Activated naive CD8-positive, alpha-beta T cell treated with anti-CD3 and anti-CD28 coated beads for 36 hours (primary cell): ENCODE measurements at regions not wholly inside any gene's neighbourhood (a gene's known extent, or its start where the extent isn't known, plus 50 kb on each side); places are given as distances from the start of the nearest gene placed in this dataset.

Experiments
- DNase-seq: peaks from one replicate; pipeline ENCODE4 v3.0.0; 2021
- H3K27ac Mint-ChIP-seq: one replicate; pipeline ENCODE4 v1.8.0; 2022; ENCODE audit warnings: mild to moderate bottlenecking, moderate library complexity, mixed read lengths
- H3K27me3 Mint-ChIP-seq: one replicate; pipeline ENCODE4 v1.8.0; 2022; ENCODE audit warnings: mild to moderate bottlenecking, mixed read lengths
- H3K36me3 Mint-ChIP-seq: one replicate; pipeline ENCODE4 v1.8.0; 2021; ENCODE audit warnings: mild to moderate bottlenecking, mixed read lengths
- H3K4me1 Mint-ChIP-seq: one replicate; pipeline ENCODE4 v1.8.0; 2021; ENCODE audit warnings: mixed read lengths
- H3K4me3 Mint-ChIP-seq: one replicate; pipeline ENCODE4 v1.8.0; 2022; ENCODE audit warnings: mild to moderate bottlenecking, moderate library complexity, mixed read lengths
- H3K9me3 Mint-ChIP-seq: one replicate; pipeline ENCODE4 v1.8.0; 2022; ENCODE audit warnings: mixed read lengths

DNA sequence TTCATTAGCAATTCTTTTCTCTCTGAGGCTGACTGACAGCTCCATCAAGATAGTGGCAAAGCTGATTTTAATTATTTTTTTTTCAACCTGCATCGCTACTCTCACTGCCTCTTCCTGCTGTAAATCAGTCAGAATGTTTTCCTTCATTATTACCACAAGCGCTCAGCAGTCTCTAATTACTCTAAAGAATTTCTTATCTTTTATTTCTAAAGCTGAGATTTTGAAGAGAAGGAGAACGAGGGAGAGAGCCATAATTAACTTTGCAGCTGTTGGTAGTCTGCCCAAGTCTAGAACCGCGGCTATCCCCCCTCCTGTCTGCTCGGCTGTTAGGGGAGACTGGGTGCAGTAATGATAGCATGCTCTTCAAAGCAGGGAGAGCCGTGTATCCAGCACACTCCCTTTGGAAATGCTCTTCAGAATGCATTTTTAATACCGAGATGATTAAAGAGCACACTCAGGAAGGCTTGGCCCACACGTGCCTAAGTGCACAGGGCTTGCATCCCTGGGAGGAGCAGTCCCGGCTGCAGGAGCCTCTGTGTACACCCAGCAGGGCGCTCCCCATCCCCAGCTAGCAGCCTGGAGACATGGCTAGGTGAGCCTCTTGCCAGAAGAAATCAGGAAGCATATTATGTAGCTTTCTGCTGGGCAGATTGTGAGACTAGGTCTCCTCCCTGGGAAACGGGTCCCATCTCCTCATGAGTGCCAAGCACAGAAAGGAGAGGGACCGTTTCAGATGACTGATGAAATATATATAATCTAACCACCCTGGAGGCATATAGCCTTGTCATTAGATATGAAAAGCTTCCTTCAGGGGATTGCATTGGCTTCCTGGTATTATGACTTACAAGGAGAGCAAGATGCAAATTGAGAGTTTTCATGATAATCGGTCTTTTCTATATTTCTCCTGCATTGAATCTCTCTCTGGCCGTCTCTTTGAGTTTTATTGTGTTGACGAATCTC is 555.2 kb downstream of the CMPK2 start:
- no peaks in the 10 kb centered on the region for H3K9me3 Mint-ChIP-seq
- no peaks in the 10 kb centered on the region for H3K4me1 Mint-ChIP-seq
- H3K27ac Mint-ChIP-seq: no peak overlapping the region

DNA sequence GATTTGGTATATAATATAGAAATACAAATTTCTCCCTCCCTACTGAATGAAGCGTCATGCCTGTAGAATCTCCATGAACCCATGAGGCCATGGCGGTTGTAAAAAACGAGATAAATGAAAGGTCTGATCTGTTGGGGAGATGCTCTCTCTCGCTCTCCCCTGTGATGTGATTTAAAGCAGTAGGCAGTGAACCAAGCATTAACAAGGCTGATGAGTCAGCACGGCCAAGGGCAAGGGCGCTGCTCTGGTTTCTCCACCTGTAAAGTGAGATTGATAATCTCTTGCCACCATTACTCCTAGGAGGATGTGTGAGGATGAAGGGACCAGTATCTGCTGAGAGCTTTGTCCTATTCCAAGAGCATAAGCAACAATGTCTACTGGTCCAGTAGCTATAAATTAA is 553.3 kb downstream of the CMPK2 start:
- no peak for DNase-seq
- no peaks in the 10 kb centered on the region for H3K4me1 Mint-ChIP-seq
- H3K9me3 Mint-ChIP-seq: no peaks in the 10 kb centered on the region
- no peak overlapping the region for H3K4me3 Mint-ChIP-seq
- no peak overlapping the region for H3K27ac Mint-ChIP-seq
- H3K36me3 Mint-ChIP-seq: no peaks in the 10 kb centered on the region
- peaks cover 3% of the 10 kb centered on the region for H3K27me3 Mint-ChIP-seq

More for the DNA sequence above, 555.2 kb downstream of the CMPK2 start:
- no peak for DNase-seq
- Mint-ChIP-seq H3K27me3 (peaks cover 4% of the 10 kb centered on the region), H3K4me3 (no peak overlapping the region), H3K36me3 (no peaks in the 10 kb centered on the region)

DNA sequence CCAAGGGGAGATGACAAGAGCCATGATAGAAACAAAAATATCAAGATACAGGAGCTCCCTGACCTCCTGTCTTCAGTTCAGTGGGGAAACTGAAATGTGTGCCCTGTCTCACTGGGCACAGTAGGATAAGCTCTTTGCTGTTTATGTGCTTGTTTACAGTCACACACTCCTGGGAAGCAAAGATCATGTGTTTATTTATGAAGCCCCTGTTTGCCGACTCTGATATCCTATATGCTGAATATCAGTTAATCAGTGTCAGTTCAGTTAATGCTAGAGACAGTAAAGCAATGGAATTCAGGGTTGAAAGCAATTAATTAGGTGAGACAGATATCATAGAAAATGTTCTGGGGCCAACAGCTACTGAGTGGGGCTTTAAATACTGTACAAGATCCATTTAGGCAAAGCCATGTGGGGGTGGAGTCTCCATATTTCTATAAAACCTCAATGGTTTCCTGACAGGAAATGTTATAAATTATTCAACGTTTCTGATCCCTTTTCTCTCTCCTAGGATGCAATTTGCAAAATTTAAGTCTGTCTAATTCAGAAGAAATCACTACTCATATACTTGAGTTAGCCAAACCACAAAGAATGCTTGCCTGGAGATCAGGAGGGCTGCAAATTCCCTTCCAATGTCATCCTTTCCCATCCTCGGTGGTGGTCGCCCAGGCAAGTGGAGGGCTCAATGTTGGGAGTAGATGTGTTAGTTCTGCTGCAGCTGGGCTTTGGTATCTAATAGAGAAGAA is 551.3 kb downstream of the CMPK2 start:
- Mint-ChIP-seq H3K4me1 (no peaks in the 10 kb centered on the region), H3K36me3 (no peaks in the 10 kb centered on the region), H3K9me3 (no peaks in the 10 kb centered on the region), H3K4me3 (no peak overlapping the region), H3K27ac (no peak overlapping the region), H3K27me3 (peaks cover 3% of the 10 kb centered on the region)
- no peak for DNase-seq

- H3K4me1 Mint-ChIP-seq: no peaks in the 10 kb centered on the region
- H3K27me3 Mint-ChIP-seq: no peaks in the 10 kb centered on the region
- H3K9me3 Mint-ChIP-seq: peaks cover 13% of the 10 kb centered on the region
- no peak for DNase-seq
- H3K27ac Mint-ChIP-seq: no peak overlapping the region
- no peak overlapping the region for H3K4me3 Mint-ChIP-seq
- no peaks in the 10 kb centered on the region for H3K36me3 Mint-ChIP-seq
Measured at GRCh38 chr2:6325616-6326015, 540.1 kb downstream of the CMPK2 start.

- H3K27ac Mint-ChIP-seq: no peak overlapping the region
- H3K4me1 Mint-ChIP-seq: no peaks in the 10 kb centered on the region
- H3K27me3 Mint-ChIP-seq: no peaks in the 10 kb centered on the region
- no peak overlapping the region for H3K4me3 Mint-ChIP-seq
- peaks cover 14% of the 10 kb centered on the region for H3K9me3 Mint-ChIP-seq
- no peaks in the 10 kb centered on the region for H3K36me3 Mint-ChIP-seq
- DNase-seq: no peak
Measured at GRCh38 chr2:6326958-6327357, 538.7 kb downstream of the CMPK2 start.

DNA sequence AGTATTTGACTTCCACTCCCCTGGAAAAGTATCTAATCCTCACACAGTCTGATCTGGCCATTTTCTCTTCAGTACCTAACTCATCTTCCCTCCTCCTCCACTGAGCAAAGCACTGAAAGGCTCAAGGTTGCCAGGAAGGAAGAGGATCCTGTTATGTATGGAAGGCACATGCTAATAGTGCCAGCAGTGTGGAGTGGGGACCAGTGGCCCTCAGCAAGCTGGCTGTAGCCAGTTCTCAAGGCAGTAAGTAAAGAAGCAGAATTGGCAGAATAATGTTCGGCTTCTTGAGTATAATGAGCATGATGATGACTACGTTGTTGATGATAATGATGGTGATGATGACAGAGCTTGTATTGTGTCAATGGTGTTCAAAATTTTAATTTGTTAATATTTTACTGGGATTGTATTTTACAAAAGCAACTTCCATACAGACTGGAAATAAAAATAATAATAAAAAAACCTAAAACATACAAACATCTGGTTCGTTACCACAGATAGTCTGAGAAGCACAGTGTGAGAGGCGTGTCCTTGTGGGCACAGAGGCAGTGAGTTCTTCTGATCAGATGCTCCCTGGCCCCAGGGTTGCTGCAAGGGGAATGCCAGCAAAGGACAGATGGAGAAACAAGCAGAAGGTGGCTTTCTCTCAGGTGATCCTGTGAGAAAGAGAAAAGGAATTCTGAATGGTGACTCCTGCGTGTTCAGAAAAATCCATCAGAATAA is 528.8 kb downstream of the CMPK2 start:
- DNase-seq: no peak
- Mint-ChIP-seq H3K9me3 (no peaks in the 10 kb centered on the region), H3K4me3 (no peak overlapping the region), H3K27ac (no peak overlapping the region), H3K36me3 (no peaks in the 10 kb centered on the region), H3K27me3 (no peaks in the 10 kb centered on the region), H3K4me1 (no peaks in the 10 kb centered on the region)

DNA sequence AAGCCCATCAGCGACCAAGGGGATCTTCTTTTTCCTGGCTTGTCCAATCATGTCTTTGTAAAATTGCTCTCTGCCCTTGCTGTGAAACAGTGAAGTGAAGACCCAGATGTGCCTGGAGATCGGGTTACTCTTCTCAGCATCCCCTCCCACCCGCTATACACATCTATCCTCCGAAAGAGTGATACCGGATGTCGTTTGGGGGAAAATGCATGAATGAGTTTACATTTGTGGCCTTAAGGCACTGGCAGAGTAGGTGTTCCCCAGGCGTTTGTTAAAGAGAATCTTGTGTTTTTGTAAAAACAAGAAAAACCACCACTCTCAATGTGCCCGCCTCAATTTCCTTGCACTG is 528.3 kb downstream of the CMPK2 start:
- Mint-ChIP-seq H3K27ac (no peak overlapping the region), H3K9me3 (no peaks in the 10 kb centered on the region), H3K4me3 (no peak overlapping the region), H3K27me3 (no peaks in the 10 kb centered on the region), H3K36me3 (no peaks in the 10 kb centered on the region), H3K4me1 (no peaks in the 10 kb centered on the region)
- no peak for DNase-seq

- H3K4me1 Mint-ChIP-seq: no peaks in the 10 kb centered on the region
- H3K27ac Mint-ChIP-seq: no peak overlapping the region
- no peak overlapping the region for H3K4me3 Mint-ChIP-seq
- no peaks in the 10 kb centered on the region for H3K9me3 Mint-ChIP-seq
- H3K36me3 Mint-ChIP-seq: no peaks in the 10 kb centered on the region
- no peak for DNase-seq
- H3K27me3 Mint-ChIP-seq: no peaks in the 10 kb centered on the region
Measured at GRCh38 chr2:6341588-6342129, 524.0 kb downstream of the CMPK2 start.

DNA sequence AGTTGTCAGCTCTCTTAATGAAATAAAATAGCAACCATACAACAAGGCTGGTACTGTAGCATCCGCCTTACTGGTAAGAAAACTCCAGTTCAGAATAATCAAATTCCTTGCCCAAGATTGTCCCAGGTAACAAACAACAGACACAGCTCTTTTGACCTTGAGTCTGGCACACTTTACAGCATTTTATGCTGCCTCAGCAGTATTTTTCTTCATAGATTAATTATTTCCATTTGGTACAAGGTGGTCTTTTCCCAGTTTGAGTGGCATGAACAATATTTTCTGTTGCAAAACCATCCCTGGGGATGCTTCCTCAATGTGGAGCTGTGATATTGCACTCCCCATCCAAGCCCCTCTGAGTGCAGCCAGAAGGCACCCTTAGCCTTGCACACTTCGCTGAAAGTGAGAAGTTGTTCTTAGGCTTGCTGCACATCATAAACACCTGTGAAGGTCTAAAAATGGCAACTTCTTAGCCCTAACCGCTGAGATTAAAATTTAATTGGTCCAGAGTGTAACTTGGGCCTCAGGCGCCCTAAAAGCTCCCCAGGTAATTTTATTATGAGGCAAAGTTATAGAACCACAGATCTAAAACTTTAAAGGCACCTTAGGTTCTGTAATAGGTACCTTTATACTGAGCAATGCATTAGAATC is 523.3 kb downstream of the CMPK2 start:
- H3K4me1 Mint-ChIP-seq: no peaks in the 10 kb centered on the region
- H3K9me3 Mint-ChIP-seq: no peaks in the 10 kb centered on the region
- no peaks in the 10 kb centered on the region for H3K36me3 Mint-ChIP-seq
- no peak for DNase-seq
- H3K4me3 Mint-ChIP-seq: no peak overlapping the region
- no peaks in the 10 kb centered on the region for H3K27me3 Mint-ChIP-seq
- H3K27ac Mint-ChIP-seq: no peak overlapping the region

GRCh38 chr2:6343076-6343475 is 522.6 kb downstream of the CMPK2 start:
- Mint-ChIP-seq H3K9me3 (no peaks in the 10 kb centered on the region), H3K36me3 (no peaks in the 10 kb centered on the region), H3K27ac (no peak overlapping the region), H3K27me3 (no peaks in the 10 kb centered on the region), H3K4me3 (no peak overlapping the region), H3K4me1 (no peaks in the 10 kb centered on the region)
- DNase-seq: no peak

- H3K4me3 Mint-ChIP-seq: no peak overlapping the region
- no peaks in the 10 kb centered on the region for H3K27me3 Mint-ChIP-seq
- no peaks in the 10 kb centered on the region for H3K4me1 Mint-ChIP-seq
- no peak for DNase-seq
- H3K27ac Mint-ChIP-seq: no peak overlapping the region
- no peaks in the 10 kb centered on the region for H3K36me3 Mint-ChIP-seq
- H3K9me3 Mint-ChIP-seq: no peaks in the 10 kb centered on the region
Measured at GRCh38 chr2:6352247-6352646, 513.5 kb downstream of the CMPK2 start.

DNA sequence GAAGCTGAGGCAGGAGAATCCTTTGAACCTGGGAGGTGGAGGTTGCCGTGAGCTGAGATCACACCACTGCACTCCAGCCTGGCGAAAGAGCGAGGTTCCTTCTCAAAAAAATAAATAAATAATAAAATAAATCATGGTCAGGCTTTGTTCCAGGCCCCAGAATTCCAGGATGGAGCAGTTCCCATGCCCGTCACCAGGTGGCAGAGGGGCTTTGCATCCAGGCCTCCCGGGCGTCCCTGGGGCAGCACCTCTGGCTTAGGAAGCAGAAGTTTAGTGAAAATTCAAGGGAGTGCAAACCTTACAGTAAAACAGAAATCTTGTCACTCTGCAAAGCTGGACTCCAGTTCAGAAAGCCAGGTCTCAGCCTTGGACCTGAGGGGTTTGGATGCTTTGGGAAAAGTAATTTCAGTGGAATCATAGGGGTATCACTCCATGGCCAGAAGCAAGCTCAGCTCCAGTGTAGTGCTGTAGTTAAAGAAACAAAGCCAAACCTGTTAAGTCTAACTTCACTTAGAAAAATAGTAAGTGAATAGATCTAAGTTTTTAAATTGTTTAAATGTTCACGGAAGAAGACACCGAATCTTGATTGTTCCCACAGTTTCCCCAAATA is 512.7 kb downstream of the CMPK2 start:
- Mint-ChIP-seq H3K4me3 (no peak overlapping the region), H3K27me3 (no peaks in the 10 kb centered on the region), H3K36me3 (no peaks in the 10 kb centered on the region), H3K4me1 (no peaks in the 10 kb centered on the region), H3K9me3 (no peaks in the 10 kb centered on the region), H3K27ac (no peak overlapping the region)
- DNase-seq: no peak

- no peak for DNase-seq
- no peaks in the 10 kb centered on the region for H3K36me3 Mint-ChIP-seq
- no peak overlapping the region for H3K27ac Mint-ChIP-seq
- no peaks in the 10 kb centered on the region for H3K4me1 Mint-ChIP-seq
- no peaks in the 10 kb centered on the region for H3K9me3 Mint-ChIP-seq
- no peak overlapping the region for H3K4me3 Mint-ChIP-seq
- no peaks in the 10 kb centered on the region for H3K27me3 Mint-ChIP-seq
Measured at GRCh38 chr2:6353669-6354068, 512.0 kb downstream of the CMPK2 start.

GRCh38 chr2:6354546-6354945 is 511.2 kb downstream of the CMPK2 start:
- DNase-seq: no peak
- H3K27me3 Mint-ChIP-seq: no peaks in the 10 kb centered on the region
- H3K27ac Mint-ChIP-seq: no peak overlapping the region
- H3K36me3 Mint-ChIP-seq: no peaks in the 10 kb centered on the region
- H3K9me3 Mint-ChIP-seq: no peaks in the 10 kb centered on the region
- H3K4me1 Mint-ChIP-seq: no peaks in the 10 kb centered on the region
- no peak overlapping the region for H3K4me3 Mint-ChIP-seq
